ENCODE measurements at regions not wholly inside any gene's neighbourhood (a gene's known extent, or its start where the extent isn't known, plus 50 kb on each side); places are given as distances from the start of the nearest gene placed in this dataset.
"Not testable (repeated sequence)": the region's sequence is repeated elsewhere in the genome, so short reads cannot be mapped to it uniquely, and the experiment has no call there.

DNA sequence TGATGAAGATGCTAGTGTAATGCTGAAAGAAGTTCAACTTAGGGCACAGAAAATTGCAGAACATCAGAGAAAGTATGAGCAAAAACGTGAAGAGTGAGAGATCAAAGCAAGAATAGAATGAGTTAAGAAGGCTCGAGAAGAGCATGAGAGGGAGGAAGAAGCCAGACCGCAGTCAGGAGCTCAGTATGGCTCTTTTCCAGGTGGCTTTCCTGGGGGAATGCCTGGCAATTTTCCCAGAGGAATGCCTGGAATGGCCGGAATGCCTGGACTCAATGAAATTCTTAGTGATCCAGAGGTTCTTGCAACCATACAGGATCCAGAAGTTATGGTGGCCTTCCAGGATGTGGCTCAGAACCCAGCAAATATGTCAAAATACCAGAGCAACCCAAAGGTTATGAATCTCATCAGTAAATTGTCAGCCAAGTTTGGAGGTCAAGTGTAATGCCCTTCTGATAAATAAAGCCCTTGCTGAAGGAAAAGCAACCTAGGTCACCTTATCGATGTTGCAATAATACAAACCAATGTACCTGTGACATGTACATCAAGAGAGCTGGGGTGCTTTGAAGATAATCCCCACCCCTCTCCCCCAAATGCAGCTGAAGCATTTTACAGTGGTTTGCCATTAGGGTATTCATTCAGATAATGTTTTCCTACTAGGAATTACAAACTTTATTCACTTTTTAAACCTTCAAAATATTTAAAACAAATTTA lies 277.9 kb downstream of the LPIN1 start:
- not testable (repeated sequence) for DNase-seq (ENCODE audit: low read depth)

DNA sequence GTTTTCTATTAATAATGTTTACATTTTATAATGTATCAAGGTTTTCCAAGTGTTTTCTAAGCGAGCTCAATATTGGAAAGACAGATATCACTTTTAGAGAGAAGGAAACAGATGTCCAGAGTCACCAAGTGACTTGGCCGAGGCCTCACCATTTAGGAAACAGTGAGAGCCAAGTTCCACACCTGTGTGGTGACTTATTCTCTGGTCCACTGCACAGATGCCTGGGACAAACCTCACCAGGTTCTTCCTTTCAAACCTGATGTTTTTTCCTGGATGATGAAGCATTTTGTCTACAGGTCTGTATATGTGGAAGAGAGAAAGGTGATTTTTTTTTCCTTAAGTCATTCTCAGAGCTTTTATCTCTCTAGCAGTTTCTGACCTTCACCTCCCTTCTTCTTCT lies 280.7 kb downstream of the LPIN1 start:
- no peak for DNase-seq (ENCODE audit: low read depth)

DNA sequence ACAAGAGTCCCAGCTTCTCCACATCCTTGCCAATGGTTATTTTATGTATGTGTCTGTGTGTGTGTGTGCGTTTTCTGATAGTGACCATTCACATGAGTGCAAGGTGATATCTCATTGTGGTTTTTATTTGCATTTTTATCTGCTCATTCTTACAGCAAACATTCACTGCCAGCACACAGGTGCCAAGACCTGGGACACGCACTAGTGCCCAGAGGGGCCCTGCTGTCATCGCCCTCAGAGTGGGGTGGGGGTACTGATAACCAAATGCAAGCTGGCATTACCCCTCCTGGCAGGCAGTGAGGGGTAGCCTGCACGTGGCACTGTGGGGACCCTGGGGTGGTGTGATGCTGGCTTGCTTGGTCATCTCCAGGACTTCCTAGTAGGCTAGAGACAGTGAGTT lies 285.4 kb downstream of the LPIN1 start:
- DNase-seq (ENCODE audit: low read depth), result no peak

DNA sequence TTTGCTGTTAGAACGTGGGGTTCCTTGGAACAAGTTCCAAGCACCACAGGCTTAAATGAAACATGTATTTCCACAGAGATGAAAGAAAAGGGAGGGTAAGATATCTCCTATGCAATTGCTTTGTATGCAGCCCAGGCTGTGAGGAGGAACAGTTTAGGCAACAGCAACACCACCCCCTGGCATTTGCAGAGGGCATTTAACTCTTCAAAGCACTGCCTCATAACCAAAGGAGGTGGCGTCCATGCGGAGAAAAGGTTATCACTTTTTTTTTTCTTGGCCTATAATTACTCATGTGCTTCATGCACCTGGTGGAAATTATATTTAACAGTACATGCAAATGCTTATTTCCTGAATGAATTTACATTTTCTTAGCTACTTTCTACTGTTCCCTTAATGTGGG lies 286.0 kb downstream of the LPIN1 start:
- DNase-seq (ENCODE audit: low read depth), result no peak

DNA sequence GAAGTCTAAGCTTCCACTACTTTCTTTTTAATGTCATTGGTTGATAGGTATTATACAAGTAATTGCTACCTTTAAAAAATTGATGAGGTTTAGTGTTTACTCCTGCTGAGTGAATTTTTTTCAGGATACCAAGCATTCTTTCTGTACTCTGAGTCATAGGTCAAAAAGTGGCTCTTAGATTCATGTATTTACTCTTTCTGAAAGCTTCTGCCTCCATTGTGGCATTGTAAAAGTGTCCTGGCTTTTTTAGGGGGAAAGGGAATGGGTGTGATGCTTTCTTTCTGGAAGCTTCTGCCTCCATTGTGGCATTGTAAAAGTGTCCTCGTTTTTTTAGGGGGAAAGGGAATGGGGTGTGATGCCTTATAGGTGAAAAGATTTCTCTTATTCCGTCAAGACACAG lies 286.5 kb downstream of the LPIN1 start:
- DNase-seq (ENCODE audit: low read depth), result no peak

DNA sequence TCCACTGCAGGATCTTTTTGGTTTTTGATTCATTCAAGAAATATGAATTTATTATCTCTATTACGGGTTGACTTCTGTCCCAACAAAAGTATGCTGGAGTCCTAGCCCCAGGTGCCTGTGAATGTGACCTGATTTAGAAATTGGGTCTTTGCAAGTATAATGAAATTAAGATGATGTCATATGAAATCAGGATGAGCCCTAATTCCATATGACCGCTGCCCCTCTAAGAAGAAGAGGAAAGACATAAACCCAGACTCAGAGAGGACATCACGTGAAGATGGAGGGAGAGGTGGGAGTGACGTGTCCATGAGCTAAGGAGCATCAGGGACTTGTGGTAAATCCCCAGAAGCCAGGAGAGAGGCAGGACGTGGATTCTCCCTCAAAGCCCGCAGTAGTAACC lies 287.1 kb downstream of the LPIN1 start:
- no peak for DNase-seq (ENCODE audit: low read depth)

DNA sequence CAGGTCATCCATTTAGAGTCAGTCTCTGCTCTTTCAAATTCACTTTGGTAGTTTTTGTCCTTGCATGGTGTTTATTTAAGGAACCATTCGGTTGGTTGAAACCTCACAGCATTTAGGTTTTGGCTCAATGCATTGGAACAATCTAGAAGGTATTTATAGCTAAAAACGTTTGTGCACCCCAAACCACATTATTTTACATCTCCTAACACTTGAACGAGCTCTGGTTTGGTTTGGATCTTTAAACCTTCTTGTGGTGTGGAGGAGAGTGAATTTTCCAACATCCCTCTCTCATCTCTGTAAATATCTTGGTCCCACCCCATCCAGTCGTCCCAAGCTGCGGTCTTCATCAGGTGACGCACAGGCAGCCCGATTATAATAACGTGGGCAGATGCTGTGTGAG lies 287.9 kb downstream of the LPIN1 start:
- no peak for DNase-seq (ENCODE audit: low read depth)

DNA sequence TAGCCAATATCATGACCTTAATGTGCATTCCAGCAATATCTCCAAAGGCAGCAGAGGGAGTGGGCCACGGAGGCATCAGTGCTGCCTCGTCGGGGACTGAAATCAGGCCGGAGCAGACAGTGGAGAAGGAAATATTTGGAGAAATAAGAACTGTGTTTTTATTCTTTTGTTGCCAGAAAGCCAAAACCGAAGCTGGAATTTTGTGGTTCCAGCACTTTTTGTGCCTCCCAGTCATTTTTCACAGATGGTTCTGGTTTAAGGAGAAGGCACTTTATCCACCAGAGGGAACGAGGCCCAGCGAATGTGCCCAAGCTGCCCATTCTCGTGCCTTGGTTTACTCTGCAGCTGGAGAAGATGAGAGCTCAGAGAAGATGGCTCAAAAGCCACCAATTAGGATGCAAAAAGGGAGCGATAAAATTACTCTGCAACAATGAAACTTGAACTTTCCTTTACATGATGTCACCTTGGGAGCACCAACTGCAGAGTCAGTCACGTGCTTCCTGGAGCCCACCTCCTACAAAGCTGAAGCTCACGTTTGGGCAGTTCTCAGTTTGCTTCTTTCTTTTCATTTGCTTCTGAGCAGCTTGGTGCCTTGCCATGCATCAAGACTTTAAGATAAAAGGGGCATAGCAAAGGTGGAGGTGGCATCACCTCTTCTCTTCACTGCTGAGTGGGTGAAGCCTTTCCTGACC lies 288.7 kb downstream of the LPIN1 start:
- no peak for DNase-seq (ENCODE audit: low read depth)

DNA sequence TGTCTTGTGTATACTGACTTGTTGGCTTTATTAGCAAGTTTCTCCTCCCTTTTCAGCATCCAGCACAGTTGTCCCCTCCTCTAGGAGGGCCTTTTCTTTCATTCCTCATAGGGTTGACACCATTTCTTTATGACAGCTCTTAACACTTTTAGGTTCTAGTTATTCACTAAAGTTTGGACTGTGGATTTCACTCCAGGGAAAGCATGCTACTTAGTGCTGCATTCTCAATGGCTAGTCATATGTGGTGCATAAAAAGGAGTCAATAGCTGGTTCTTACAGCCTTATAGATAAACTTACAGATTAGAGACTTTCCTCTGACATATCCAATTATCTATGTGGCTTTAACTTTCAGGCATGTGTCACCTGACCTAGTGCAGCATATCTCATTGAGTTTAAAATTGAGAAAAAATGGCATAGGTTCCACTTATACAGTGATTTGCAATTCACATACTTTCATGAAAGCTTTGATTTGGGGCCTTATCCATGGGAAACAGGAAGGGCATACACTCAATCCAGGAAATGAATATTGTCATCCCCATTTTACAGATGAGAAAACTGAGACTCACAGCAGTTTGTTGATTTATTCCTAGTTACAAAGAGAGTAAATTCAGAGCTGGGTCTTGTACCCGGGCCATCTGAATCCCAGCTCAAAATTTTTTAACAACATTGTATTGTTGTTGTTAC lies 289.7 kb downstream of the LPIN1 start:
- DNase-seq (ENCODE audit: low read depth), result no peak

DNA sequence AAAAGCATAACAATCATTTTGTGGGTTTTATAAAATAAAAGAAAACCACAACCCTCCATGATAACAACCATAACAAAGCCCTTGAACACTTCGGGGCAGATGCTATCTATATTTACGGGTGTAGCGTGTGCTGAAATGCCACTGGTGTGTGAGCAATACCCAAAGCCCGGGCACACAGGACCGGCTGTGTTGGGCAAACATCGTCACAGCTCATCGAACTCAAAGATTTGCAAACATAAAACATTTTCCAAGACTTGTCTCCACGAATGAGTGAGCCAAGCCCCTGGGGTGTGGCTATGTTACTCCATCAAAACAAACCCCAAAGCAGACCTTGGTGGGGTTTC lies 290.2 kb downstream of the LPIN1 start:
- no peak for DNase-seq (ENCODE audit: low read depth)

DNA sequence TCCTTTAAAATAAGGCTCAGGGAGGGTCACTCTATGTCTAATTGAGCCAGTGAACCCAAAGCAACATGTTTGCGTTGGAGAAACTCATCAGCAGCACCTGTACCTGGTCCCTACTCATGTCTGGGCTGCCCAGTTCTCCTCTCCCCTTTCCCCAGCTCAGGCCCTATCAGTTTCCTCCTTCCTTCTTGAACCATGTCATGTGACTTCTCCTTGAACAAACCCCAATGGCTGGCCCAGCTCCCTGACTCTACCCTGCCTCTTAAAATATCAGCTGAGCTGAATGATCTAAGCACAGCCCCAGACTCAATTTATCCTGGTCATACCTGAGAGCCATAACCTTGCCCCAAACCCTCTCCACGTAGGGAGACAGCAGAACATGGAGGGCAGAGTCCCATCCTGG lies 290.9 kb downstream of the LPIN1 start:
- no peak for DNase-seq (ENCODE audit: low read depth)

DNA sequence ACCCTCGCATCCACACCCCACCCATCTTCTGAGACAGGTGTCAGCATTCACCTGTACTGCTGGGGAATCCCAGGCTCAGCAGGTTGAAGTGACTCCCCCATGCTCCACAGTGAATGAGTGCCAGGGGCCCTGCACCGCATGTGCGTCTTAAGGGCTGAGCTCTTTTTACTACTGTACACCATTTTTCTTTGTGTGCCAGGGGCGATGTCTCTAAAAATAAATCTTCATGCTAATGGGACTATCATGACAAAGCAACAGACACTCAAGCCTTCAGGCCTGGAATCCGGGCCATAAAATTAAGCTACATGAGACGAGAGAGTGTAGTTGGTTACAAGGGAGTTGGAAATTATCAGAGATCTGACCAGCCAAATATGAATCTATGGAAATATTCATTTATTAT lies 294.8 kb downstream of the LPIN1 start:
- DNase-seq (ENCODE audit: low read depth), result no peak

DNA sequence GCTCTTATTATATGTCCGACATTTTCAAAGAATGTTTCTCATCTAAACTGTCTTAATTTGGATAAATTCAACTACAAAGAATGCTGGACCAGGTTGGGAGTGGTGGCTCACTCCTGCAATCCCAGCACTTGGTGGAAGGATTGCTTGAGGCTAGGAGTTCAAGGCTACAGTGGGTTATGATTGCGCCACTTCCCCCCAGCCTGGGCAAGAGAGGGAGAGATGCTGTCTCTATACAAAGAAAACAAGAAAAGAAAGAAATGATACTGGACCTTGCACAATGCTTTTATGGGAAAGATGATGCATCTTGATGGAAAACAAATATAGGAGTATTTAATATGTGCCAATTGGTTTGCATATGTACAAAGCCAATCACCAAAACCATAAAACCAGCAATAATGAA lies 296.7 kb downstream of the LPIN1 start:
- DNase-seq (ENCODE audit: low read depth), result no peak

DNA sequence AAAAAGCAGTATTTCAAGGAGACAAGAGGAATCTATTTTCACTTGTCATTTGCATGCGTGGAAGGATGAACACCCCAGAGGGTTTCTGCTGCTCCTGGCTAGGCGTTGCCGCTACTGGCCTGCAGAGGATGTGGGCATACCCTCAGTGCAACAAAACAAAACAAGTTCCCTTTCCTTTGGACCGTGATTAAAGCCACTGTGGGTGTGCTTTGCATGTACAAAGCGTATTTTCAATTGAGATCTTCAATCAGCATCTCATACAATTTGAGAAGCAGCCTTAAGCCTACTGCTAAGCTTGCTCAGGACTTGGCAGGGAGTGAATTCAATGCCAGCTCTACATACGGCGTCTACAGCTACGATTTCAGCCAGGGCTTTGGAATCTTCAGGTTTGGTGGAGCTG lies 298.4 kb downstream of the LPIN1 start:
- DNase-seq (ENCODE audit: low read depth), result no peak

DNA sequence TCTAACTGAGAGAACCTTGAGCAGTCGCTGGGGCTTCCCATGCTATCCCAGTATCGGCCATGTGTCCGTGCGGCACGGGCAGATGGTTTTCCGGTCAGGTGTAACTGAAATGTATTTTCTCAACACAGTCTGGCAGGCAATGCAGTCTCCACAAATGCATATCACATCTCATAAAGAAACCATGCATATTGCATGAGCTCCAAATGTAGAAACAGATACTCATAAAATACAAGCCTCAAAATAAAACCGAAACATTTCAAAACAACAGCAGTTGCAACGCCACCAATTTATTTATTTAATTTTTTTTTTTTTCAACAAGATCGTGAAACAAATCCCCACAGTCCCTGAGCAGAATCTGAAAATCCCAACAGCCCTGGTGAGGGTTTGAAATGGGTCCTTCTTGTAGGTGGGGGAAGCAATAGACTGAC lies 299.4 kb downstream of the LPIN1 start:
- no peak for DNase-seq (ENCODE audit: low read depth)

DNA sequence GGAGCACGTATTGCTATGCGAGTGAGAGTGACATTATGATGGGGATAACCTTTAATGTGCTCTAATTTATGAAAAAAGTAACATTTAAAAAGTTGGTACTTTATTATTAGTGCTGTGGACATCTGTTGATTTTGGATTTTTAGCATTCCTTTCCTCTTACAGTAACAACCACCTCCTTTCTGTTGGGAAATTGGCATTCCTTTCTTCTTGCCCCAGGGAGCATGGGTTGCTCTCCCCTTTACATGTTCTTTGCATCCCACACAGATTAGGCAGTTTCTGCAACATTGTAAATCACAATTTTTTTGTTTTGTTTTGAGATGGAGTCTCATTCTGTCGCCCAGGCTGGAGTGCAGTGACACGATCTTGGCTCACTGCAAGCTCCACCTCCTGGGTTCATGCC lies 300.2 kb downstream of the LPIN1 start:
- no peak for DNase-seq (ENCODE audit: low read depth)

DNA sequence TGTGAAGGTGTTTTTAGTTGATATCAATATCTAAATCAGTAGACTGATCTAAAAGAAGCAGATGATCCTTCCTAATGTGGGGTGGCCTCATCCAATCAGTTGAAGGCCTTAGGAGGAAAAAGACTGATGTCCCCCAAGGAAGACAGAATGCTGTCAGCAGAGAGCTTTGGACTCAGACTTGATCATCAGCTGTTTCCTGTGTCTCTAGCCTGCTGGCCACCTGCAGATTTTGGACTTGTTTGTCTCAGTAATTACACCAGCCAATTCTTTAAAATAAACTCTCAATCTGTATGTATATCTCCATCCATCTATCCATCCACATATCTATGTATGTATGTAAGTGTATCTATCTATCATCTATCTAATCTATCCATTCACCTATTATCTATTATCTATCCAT lies 301.3 kb downstream of the LPIN1 start:
- DNase-seq (ENCODE audit: low read depth), result no peak

DNA sequence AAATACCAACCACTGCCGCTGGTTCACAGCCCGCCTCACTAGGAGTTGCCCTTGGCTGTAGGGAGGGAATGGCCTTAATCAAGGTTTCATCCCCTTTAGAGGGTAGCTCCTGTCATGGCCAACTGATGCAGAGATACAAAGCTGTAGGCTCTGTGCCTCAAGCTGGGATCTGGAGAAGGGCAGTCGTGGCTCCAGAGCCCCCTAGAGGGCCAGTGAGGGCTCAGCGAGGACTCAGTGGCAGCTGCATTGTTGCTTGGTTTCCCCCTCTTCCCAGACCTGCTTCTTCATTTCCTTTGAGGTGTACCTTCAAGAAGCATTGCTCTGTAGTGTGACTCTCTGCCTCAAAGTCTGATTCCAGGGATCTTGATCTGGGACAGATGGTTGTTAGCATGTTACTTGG lies 302.1 kb downstream of the LPIN1 start:
- DNase-seq (ENCODE audit: low read depth), result no peak

DNA sequence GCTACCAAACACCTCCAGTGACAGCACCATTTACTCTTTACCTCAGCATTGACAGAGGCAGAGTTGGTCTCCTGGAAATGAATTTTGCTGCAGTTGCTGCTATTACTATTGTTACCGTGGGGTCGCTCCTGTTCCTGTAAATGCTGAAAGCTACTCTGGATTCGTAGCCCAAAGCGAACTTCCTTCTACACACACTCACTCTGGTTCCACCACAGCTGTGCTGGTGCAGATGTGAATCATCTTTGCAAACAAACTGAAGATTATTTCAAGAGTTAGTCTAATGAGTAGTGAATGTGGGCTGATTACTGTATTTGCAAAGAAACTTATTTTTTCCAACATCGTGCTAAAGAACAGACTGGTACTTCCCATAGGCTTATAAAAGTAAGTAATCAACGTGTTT lies 304.0 kb downstream of the LPIN1 start:
- DNase-seq (ENCODE audit: low read depth), result no peak

DNA sequence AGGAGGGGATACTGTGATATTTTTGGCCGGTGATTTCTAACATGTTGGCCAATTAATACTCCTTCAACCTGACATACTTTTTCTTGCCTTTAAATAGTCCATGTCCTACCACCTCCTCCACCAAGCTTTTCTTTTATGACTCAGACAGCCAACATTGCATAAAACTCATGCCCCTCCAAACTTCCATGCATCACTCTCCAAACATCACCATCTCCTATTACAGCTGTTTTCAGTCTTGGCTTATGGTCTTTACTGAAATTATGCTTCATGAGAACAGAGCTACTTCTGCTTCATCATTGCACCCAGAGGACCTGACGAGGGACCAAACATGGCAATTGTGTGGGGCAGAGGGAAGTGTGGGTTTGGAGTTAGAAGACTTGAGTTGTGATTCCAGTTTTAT lies 305.4 kb downstream of the LPIN1 start:
- no peak for DNase-seq (ENCODE audit: low read depth)

DNA sequence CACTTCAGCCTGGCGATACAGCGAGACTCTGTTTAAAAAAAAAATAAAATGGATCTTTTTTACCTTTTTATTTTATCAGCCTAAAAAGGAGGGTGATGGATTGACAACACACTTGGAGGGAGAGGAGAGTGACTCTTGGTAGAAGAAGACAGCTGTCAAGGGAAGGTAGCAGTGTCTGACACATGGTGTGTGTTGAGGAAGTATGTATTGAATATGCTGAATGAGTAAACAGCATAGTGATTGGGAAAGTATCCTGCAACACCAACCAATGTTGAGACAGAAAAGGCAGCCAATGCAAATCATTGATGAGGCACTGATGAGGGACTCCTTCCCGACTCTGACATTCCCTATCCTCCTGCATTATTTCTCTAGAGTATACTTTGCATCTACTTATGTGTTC lies 306.4 kb downstream of the LPIN1 start:
- no peak for DNase-seq (ENCODE audit: low read depth)

DNA sequence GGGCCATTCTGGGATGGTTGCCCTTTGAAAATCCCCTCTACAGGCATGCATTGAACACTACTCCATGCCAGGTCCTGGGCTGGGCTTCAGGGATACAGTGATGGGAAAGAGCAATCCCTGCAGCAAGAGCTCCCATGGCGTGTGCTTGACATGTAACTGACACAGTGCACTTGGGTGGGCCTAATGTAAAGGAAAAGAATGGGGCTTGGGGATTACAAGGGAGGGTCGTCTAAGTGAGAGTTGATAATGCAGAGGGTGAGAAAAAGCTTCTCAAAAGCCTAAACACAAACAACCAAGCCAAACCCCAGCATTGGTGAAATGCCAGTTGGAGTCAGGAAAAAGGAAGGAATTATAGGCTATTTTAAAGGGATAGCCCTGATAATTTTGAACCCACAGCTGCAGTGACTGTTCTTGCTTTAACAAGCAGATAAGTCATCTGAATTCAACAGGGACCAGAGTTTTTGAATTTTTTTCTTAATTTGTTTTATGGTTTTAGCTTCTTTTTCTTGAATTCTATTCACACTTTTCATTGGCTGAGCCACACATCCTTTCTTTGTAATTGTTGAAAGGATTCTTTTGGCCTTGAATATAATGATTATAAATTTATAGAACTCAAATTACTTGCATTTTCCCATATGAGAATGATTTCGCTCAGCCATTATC lies 308.7 kb downstream of the LPIN1 start:
- no peak for DNase-seq (ENCODE audit: low read depth)

Measured in stimulated activated CD8-positive, alpha-beta memory T cell treated with anti-CD3 and anti-CD28 coated beads, Interleukin-7, amount 100 ng/mL, for 24 hours (primary cell).